ENCODE measurements at regions not wholly inside any gene's neighbourhood (a gene's known extent, or its start where the extent isn't known, plus 50 kb on each side); places are given as distances from the start of the nearest gene placed in this dataset.

DNA sequence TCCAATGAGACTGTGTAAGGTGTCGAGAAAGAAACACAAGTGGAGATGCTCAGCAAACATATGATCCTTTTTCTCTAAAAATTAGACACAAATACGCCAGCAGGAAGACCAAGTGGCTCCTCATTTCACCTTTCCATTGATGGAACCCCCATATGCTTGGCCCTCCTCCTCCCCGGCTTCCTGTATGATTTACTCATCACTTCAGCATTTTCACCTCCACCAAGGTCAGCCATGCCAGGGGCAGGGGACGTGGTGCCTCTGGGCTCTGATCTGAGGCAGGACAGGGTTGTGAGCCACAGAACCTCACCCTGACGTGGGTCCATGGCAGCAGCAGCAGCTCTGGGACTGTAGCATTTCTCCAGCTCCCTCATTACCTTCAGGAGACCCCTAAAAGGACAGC lies 116.8 kb upstream of the PFKP start:
- TF ChIP-seq POLR2A (IDR thresholded peaks at IDR 0.05; ENCODE audit: low read depth, low read length) (no peak), POLR2AphosphoS5 (IDR thresholded peaks at IDR 0.05; ENCODE audit: low read depth, low read length) (no peak), TAF1 (IDR thresholded peaks at IDR 0.05; ENCODE audit: borderline replicate concordance, low read depth, low read length) (no peak)

Data from GM12892 (cell line).